ENCODE measurements at regions not wholly inside any gene's neighbourhood (a gene's known extent, or its start where the extent isn't known, plus 50 kb on each side); places are given as distances from the start of the nearest gene placed in this dataset.

DNA sequence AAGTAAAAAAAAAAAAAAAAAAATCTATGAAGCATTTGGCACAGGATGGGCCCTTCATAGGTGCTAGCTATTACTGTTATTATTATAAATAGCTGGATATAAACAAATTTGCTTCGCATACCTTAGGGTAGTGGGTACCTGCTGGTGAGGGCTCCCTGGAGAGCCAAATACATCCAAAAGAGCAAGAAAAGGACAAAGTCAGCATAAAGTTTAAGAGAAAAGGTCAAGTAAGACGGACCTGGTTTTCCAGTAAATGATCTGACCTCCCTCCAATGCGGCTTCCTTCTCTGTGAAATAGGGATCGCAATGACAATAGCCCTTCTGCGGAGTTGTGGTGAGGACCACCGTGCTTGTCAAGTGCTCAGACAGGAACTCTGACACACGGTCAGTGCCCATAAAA, 214.5 kb downstream of the SNX10 start:
- 74% methylated on average over 7 of the region's 7 CpGs for WGBS
- Histone ChIP-seq H3K27ac (no peak overlapping the region), H3K9me3 (no peaks in the 10 kb centered on the region), H3K4me3 (no peak overlapping the region), H3K4me1 (replicated peaks) (no peaks in the 10 kb centered on the region), H3K27me3 (replicated peaks; ENCODE audit: insufficient read depth) (no peaks in the 10 kb centered on the region), H3K36me3 (no peaks in the 10 kb centered on the region)
- TF ChIP-seq POLR2AphosphoS5 (IDR thresholded peaks at IDR 0.05) = no peak
- no peak for TF ChIP-seq POLR2A (IDR thresholded peaks at IDR 0.05)
- no peak for TF ChIP-seq CTCF (IDR thresholded peaks at IDR 0.05)
- no peak for DNase-seq (ENCODE audit: low spot score)
- intact Hi-C loops (cut with DNase I) = no loop called here

DNA sequence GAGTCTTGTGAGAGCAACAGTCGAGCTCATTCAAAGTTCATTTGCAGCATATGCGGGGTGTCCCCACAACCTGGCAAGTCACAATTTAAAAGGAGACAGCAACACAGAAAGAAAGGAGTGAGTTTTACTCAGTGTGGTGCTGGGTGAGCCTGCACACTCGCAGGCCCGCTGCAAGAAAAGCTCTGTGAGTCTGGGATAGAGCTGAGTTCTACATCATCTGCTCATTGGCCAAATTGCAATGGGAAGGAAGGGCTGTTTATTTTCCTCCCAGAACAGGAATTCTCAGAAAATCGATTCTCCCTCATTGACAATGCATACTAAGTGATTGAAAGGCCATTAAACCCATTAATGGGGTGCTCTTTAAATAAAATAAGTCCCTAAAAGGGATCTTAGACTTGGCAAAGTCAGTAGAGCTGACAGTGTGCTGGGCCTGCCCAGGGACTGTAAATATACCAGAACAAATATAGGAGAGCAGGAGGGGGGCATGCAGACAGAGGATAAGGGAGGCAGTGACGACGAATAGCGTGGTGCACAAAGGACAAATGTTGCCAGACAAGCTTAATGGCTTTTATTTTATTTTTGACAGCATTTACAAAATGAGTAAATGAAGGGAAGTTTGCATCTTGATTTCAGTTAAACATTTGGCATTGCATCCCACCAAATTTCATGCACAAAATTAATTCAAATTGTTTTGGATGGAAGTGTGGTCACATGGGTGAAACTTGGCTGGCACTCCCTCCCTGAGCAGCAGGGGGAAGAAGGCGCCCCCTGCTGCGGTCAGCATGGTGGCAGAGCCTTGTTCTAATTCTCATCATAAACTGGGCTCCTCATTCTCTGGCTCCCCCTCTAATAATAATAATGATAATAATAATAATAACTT, 215.7 kb downstream of the SNX10 start:
- H3K27me3 ChIP-seq (replicated peaks; ENCODE audit: insufficient read depth) = no peaks in the 10 kb centered on the region
- H3K9me3 ChIP-seq = no peaks in the 10 kb centered on the region
- H3K36me3 ChIP-seq = no peaks in the 10 kb centered on the region
- intact Hi-C loops (cut with DNase I) = no loop called here
- 48% methylated on average over 10 of the region's 10 CpGs for WGBS
- no peak overlapping the region for H3K27ac ChIP-seq
- DNase-seq (ENCODE audit: low spot score) = peak; percentile 49
- TF ChIP-seq POLR2A (IDR thresholded peaks at IDR 0.05) (no peak), POLR2AphosphoS5 (IDR thresholded peaks at IDR 0.05) (peak; percentile 67)
- H3K4me3 ChIP-seq = no peak overlapping the region
- no peaks in the 10 kb centered on the region for H3K4me1 ChIP-seq (replicated peaks)

DNA sequence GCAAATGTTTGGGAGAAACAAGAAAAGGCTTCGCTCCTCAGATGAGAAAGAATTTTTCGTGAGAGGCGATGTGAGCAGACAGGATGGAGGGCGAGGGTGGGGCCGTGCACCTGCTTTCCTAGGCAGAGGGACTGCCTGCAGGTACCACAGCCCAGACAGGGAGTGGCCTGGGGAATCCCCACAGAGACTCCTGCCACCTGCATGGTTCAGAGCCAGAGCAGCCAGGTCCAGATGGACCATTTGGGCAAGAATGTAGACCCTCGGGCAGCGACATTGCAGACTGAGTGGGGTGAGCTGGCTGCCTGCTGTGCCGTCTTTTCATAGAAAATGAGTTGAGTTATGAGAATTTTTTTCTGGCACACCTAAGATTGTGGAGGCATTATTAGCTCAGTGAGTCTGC, 216.8 kb downstream of the SNX10 start:
- H3K4me1 ChIP-seq (replicated peaks) = no peaks in the 10 kb centered on the region
- no peak overlapping the region for H3K4me3 ChIP-seq
- intact Hi-C loops (cut with DNase I) = no loop called here
- DNase-seq (ENCODE audit: low spot score) = no peak
- no peaks in the 10 kb centered on the region for H3K36me3 ChIP-seq
- H3K27ac ChIP-seq = no peak overlapping the region
- H3K9me3 ChIP-seq = no peaks in the 10 kb centered on the region
- WGBS = 30% methylated on average over 8 of the region's 8 CpGs
- TF ChIP-seq POLR2A (IDR thresholded peaks at IDR 0.05) (no peak), POLR2AphosphoS5 (IDR thresholded peaks at IDR 0.05) (no peak), CTCF (IDR thresholded peaks at IDR 0.05) (no peak)
- H3K27me3 ChIP-seq (replicated peaks; ENCODE audit: insufficient read depth) = no peaks in the 10 kb centered on the region

GRCh38 chr7:26508917-26509316, 217.3 kb downstream of the SNX10 start:
- intact Hi-C loops (cut with DNase I) = no loop called here
- 31% methylated on average over 5 of the region's 5 CpGs for WGBS
- TF ChIP-seq POLR2AphosphoS5 (IDR thresholded peaks at IDR 0.05) (no peak), POLR2A (IDR thresholded peaks at IDR 0.05) (no peak), CTCF (IDR thresholded peaks at IDR 0.05) (no peak)

GRCh38 chr7:26510231-26510957, 218.7 kb downstream of the SNX10 start:
- H3K4me1 ChIP-seq (replicated peaks) = no peaks in the 10 kb centered on the region
- no peaks in the 10 kb centered on the region for H3K9me3 ChIP-seq
- no peaks in the 10 kb centered on the region for H3K36me3 ChIP-seq
- H3K27ac ChIP-seq = no peak overlapping the region
- H3K27me3 ChIP-seq (replicated peaks; ENCODE audit: insufficient read depth) = no peaks in the 10 kb centered on the region
- DNase-seq (ENCODE audit: low spot score) = no peak
- H3K4me3 ChIP-seq = no peak overlapping the region
- WGBS = 85% methylated on average over 5 of the region's 5 CpGs
- TF ChIP-seq POLR2AphosphoS5 (IDR thresholded peaks at IDR 0.05) (no peak), CTCF (IDR thresholded peaks at IDR 0.05) (no peak), POLR2A (IDR thresholded peaks at IDR 0.05) (no peak)
- intact Hi-C loops (cut with DNase I) = no loop called here

More at GRCh38 chr7:26508917-26509316, 217.3 kb downstream of the SNX10 start:
- Histone ChIP-seq H3K4me3 (no peak overlapping the region), H3K27ac (no peak overlapping the region), H3K9me3 (no peaks in the 10 kb centered on the region), H3K36me3 (no peaks in the 10 kb centered on the region), H3K4me1 (replicated peaks) (no peaks in the 10 kb centered on the region), H3K27me3 (replicated peaks; ENCODE audit: insufficient read depth) (no peaks in the 10 kb centered on the region)
- no peak for DNase-seq (ENCODE audit: low spot score)

Data from prostate gland (tissue), 2 donors.